Muscle of arm (tissue), 1 donor: ENCODE measurements at regions not wholly inside any gene's neighbourhood (a gene's known extent, or its start where the extent isn't known, plus 50 kb on each side); places are given as distances from the start of the nearest gene placed in this dataset.
A peak's percentile ranks its signal among the peaks of the same experiment; 100 is the strongest.

Experiments used
- DNase-seq: peaks from one replicate; pipeline ENCODE4 v3.0.0-alpha.2; 2013

GRCh38 chr15:79230766-79231165 lies 51.8 kb upstream of the ANKRD34C start:
- DNase-seq = no peak

- no peak for DNase-seq
These were observed 59.7 kb upstream of the ANKRD34C start for GRCh38 chr15:79222808-79223207.

- DNase-seq = no peak
These were observed 60.8 kb upstream of the ANKRD34C start for GRCh38 chr15:79221696-79222095.

GRCh38 chr15:79219393-79220056 lies 63.0 kb upstream of the ANKRD34C start:
- no peak for DNase-seq

- no peak for DNase-seq
These were observed 63.8 kb upstream of the ANKRD34C start for GRCh38 chr15:79218588-79219200.

- no peak for DNase-seq
These were observed 68.9 kb upstream of the ANKRD34C start for GRCh38 chr15:79213650-79214049.

GRCh38 chr15:79212589-79213157 lies 69.8 kb upstream of the ANKRD34C start:
- no peak for DNase-seq

- DNase-seq = peak; percentile 23
These were observed 71.0 kb upstream of the ANKRD34C start for GRCh38 chr15:79211481-79211880.

- DNase-seq = no peak
These were observed 72.8 kb upstream of the ANKRD34C start for GRCh38 chr15:79209690-79210089.

- no peak for DNase-seq
These were observed 73.4 kb upstream of the ANKRD34C start for GRCh38 chr15:79209116-79209515.

- no peak for DNase-seq
These were observed 74.3 kb upstream of the ANKRD34C start for GRCh38 chr15:79208179-79208578.

GRCh38 chr15:79206940-79207339 lies 75.6 kb upstream of the ANKRD34C start:
- DNase-seq = no peak

- DNase-seq = no peak
These were observed 77.4 kb upstream of the ANKRD34C start for GRCh38 chr15:79204886-79205675.

- DNase-seq = no peak
These were observed 84.1 kb upstream of the ANKRD34C start for GRCh38 chr15:79198461-79198860.

- DNase-seq = no peak
These were observed 85.2 kb upstream of the ANKRD34C start for GRCh38 chr15:79197285-79197684.

GRCh38 chr15:79195802-79196201 lies 86.7 kb upstream of the ANKRD34C start:
- DNase-seq = no peak

- DNase-seq = no peak
These were observed 87.3 kb upstream of the ANKRD34C start for GRCh38 chr15:79195239-79195638.

- DNase-seq = no peak
These were observed 88.1 kb upstream of the ANKRD34C start for GRCh38 chr15:79194386-79194785.

GRCh38 chr15:79193549-79193948 lies 89.0 kb upstream of the ANKRD34C start:
- DNase-seq = no peak

- no peak for DNase-seq
These were observed 89.4 kb upstream of the ANKRD34C start for GRCh38 chr15:79193103-79193502.

GRCh38 chr15:79192462-79193036 lies 90.0 kb upstream of the ANKRD34C start:
- no peak for DNase-seq

- DNase-seq = no peak
These were observed 92.4 kb upstream of the ANKRD34C start for GRCh38 chr15:79190093-79190492.
